ENCODE measurements at regions not wholly inside any gene's neighbourhood (a gene's known extent, or its start where the extent isn't known, plus 50 kb on each side); places are given as distances from the start of the nearest gene placed in this dataset.

DNA sequence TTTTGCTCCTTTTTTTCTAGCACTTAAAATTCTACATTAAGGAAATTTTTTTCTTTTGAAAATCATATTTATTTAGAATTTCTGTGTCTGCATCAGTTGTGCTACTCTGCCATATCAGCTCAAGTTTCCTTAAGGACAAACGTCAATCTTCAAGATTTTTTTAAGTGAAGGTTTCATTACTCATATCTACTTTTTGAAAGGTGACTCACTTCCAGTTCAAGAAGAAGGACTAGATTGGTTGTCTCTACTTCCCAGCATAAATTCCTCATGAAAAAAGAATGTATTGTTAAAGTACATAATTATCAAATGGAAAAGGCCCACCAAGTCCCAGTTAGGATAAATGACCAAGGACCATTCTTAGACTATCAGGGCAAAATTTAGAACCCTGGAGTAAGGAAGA is 626.5 kb downstream of the DMRTA1 start:
- intact Hi-C loops (cut with DNase I; ENCODE audit: low total_unique reads): no loop called here
- no peak overlapping the region for H3K4me3 ChIP-seq (ENCODE audit: low read depth, poor library complexity, severe bottlenecking)
- 73 to 74% methylated on average over 1 of the region's 1 CpG for WGBS, 2 donors
- no peak for TF ChIP-seq POLR2A (IDR thresholded peaks at IDR 0.05)
- TF ChIP-seq, protein P1, sequence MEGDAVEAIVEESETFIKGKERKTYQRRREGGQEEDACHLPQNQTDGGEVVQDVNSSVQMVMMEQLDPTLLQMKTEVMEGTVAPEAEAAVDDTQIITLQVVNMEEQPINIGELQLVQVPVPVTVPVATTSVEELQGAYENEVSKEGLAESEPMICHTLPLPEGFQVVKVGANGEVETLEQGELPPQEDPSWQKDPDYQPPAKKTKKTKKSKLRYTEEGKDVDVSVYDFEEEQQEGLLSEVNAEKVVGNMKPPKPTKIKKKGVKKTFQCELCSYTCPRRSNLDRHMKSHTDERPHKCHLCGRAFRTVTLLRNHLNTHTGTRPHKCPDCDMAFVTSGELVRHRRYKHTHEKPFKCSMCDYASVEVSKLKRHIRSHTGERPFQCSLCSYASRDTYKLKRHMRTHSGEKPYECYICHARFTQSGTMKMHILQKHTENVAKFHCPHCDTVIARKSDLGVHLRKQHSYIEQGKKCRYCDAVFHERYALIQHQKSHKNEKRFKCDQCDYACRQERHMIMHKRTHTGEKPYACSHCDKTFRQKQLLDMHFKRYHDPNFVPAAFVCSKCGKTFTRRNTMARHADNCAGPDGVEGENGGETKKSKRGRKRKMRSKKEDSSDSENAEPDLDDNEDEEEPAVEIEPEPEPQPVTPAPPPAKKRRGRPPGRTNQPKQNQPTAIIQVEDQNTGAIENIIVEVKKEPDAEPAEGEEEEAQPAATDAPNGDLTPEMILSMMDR (IDR thresholded peaks at IDR 0.05): no peak
- DNase-seq (ENCODE audit: low spot score in 2 of 2): no peak

DNA sequence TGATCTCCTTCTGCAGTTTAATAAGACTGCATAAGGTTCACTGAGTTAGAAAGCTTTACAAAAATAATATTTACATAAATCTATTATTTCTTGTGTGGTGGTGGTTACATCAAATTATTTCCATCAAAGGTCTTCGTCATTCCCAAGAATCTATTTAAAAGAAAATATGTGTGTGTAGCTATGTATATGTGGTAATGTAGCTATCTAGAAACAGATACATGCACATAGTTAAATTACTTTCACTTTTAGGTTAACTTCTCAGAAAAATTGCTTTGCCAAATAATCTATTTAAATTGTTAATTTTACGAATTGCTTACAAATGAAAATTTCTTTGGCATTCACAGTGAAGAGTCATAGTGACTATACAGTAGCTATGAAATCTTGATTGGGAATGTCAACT is 633.2 kb downstream of the DMRTA1 start:
- 78% methylated on average over 2 of the region's 2 CpGs for WGBS, 2 donors

DNA sequence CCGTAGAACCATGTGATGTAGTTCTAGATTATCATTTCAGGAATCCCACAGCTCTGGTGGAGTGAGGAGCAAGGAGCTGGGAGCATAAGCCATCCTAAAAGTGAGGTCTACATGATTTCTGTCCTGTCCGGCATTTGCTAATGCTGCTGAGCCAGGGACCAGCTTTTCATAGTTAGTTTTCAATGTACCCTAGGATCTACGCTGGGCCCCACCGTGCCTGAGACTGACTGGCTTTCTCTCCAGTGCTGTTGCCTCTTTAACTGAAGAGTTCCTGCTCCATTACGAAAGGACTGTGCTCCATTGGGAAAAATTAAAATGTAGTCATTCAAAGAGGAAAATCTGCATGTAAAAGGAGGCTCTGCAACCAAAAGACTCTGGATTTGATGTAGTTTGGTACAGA is 634.8 kb downstream of the DMRTA1 start:
- intact Hi-C loops (cut with DNase I; ENCODE audit: low total_unique reads): no loop called here
- TF ChIP-seq POLR2A (IDR thresholded peaks at IDR 0.05): no peak
- TF ChIP-seq, protein P1 (IDR thresholded peaks at IDR 0.05): no peak
- 71 to 79% methylated on average over 5 of the region's 5 CpGs for WGBS, 2 donors
- DNase-seq (ENCODE audit: low spot score in 2 of 2): no peak
- no peak overlapping the region for H3K4me3 ChIP-seq (ENCODE audit: low read depth, poor library complexity, severe bottlenecking)

More for the DNA sequence above, 633.2 kb downstream of the DMRTA1 start:
- intact Hi-C loops (cut with DNase I; ENCODE audit: low total_unique reads): no loop called here
- no peak for DNase-seq (ENCODE audit: low spot score in 2 of 2)
- no peak for TF ChIP-seq POLR2A (IDR thresholded peaks at IDR 0.05)
- TF ChIP-seq, protein P1 (IDR thresholded peaks at IDR 0.05): no peak
- no peak overlapping the region for H3K4me3 ChIP-seq (ENCODE audit: low read depth, poor library complexity, severe bottlenecking)

DNA sequence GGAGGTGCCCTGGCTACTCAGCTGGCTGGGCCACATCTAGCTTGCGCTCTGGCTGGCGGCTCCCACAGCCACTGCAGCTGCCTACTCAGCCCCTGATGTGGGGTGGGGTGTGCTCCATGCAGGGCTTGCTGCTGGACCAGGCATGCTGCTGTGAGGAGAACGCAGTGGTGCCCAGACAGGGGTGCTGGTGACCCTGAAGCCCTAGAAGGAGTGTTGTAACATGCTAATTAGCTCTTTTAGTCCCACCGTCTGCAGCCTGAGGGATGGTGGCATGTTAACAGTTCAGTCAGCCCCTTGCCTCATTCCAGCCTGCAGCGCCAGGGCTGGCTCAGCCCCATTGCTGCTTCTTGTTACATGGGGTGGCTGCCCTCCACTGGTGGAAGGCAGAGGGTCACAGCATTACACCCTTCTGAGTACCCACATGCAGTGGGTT is 642.3 kb downstream of the DMRTA1 start:
- no peak for DNase-seq (ENCODE audit: low spot score in 2 of 2)
- intact Hi-C loops (cut with DNase I; ENCODE audit: low total_unique reads): no loop called here

DNA sequence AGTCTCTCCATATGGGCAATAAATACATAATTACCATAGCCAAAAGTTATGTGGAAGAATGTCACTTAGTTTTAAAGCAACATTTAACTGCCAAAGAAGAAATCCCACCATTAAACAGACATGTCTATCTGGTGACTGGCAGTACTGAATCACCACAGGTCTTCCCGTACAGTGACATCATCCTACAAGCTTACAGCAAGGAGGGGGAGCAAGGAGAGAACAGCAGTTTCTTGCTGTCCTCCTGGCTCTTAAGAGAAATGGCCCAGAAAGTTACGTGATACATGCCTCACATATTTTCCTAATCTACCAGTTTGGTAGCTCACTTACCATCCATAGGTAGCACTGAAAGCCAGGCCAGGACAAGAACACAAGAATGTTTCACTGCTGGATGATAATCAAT is 671.0 kb downstream of the DMRTA1 start:
- TF ChIP-seq, protein P1 (IDR thresholded peaks at IDR 0.05): no peak
- no peak for TF ChIP-seq POLR2A (IDR thresholded peaks at IDR 0.05)
- no peak for DNase-seq (ENCODE audit: low spot score in 2 of 2)
- no peak overlapping the region for H3K4me3 ChIP-seq (ENCODE audit: low read depth, poor library complexity, severe bottlenecking)
- intact Hi-C loops (cut with DNase I; ENCODE audit: low total_unique reads): no loop called here
- WGBS, 2 donors: 57 to 69% methylated on average over 2 of the region's 2 CpGs

More for the DNA sequence above, 642.3 kb downstream of the DMRTA1 start:
- TF ChIP-seq POLR2A (IDR thresholded peaks at IDR 0.05): no peak
- TF ChIP-seq, protein P1 (IDR thresholded peaks at IDR 0.05): no peak
- H3K4me3 ChIP-seq (ENCODE audit: low read depth, poor library complexity, severe bottlenecking): no peak overlapping the region
- WGBS, 2 donors: 77 to 82% methylated on average over 5 of the region's 5 CpGs

DNA sequence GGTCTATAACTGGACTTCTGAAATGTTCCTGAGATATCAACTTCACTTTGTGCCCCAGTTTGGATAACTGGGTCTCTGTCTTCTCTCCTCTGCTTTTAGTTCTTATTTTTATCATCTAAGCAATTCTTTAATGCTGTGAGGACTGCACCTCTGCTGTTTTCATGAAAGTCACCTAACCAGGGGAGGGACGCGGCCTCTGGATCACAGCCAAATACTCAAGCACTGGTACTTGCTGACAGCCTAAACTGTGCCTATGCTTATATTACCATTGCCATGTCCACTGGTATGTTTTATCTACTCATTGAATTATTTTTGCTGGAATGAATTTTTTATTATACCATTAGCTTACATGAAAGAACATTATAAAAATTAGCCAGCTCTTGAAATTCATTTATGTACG is 674.0 kb downstream of the DMRTA1 start:
- TF ChIP-seq, protein P1 (IDR thresholded peaks at IDR 0.05): no peak
- no peak for TF ChIP-seq POLR2A (IDR thresholded peaks at IDR 0.05)
- WGBS, 2 donors: 80 to 84% methylated on average over 3 of the region's 3 CpGs
- intact Hi-C loops (cut with DNase I; ENCODE audit: low total_unique reads): no loop called here
- DNase-seq (ENCODE audit: low spot score in 2 of 2): no peak
- no peak overlapping the region for H3K4me3 ChIP-seq (ENCODE audit: low read depth, poor library complexity, severe bottlenecking)

Measured in lower leg skin (tissue), 4 donors.